Pulmonary artery endothelial cell (primary cell): ENCODE measurements at regions not wholly inside any gene's neighbourhood (a gene's known extent, or its start where the extent isn't known, plus 50 kb on each side); places are given as distances from the start of the nearest gene placed in this dataset.
A peak's percentile ranks its signal among the peaks of the same experiment; 100 is the strongest.
"Not testable (repeated sequence)": the region's sequence is repeated elsewhere in the genome, so short reads cannot be mapped to it uniquely, and the experiment has no call there.

Experiments
- DNase-seq: peaks from one replicate; pipeline ENCODE4 v3.0.0-alpha.2; 2011; ENCODE audit warnings: low read depth, low spot score

- DNase-seq: no peak
Observed at GRCh38 chr20:26134606-26135005, 438.0 kb upstream of the ZNF337 start.

GRCh38 chr20:26133794-26134193 lies 437.1 kb upstream of the ZNF337 start:
- DNase-seq: not testable (repeated sequence)

- not testable (repeated sequence) for DNase-seq
Observed at GRCh38 chr20:26120920-26121319, 424.3 kb upstream of the ZNF337 start.

GRCh38 chr20:26094498-26094897 lies 397.8 kb upstream of the ZNF337 start:
- not testable (repeated sequence) for DNase-seq

- DNase-seq: not testable (repeated sequence)
Observed at GRCh38 chr20:26091921-26092320, 395.3 kb upstream of the ZNF337 start.

- not testable (repeated sequence) for DNase-seq
Observed at GRCh38 chr20:26086195-26086594, 389.5 kb upstream of the ZNF337 start.

GRCh38 chr20:26073972-26074371 lies 377.3 kb upstream of the ZNF337 start:
- not testable (repeated sequence) for DNase-seq

- not testable (repeated sequence) for DNase-seq
Observed at GRCh38 chr20:26059324-26059723, 362.7 kb upstream of the ZNF337 start.

- not testable (repeated sequence) for DNase-seq
Observed at GRCh38 chr20:26058446-26058845, 361.8 kb upstream of the ZNF337 start.

GRCh38 chr20:26057135-26057752 lies 360.6 kb upstream of the ZNF337 start:
- DNase-seq: not testable (repeated sequence)

- DNase-seq: not testable (repeated sequence)
Observed at GRCh38 chr20:26025792-26026191, 329.1 kb upstream of the ZNF337 start.

GRCh38 chr20:26010942-26011276 lies 314.3 kb upstream of the ZNF337 start:
- not testable (repeated sequence) for DNase-seq

- not testable (repeated sequence) for DNase-seq
Observed at GRCh38 chr20:26010224-26010941, 313.7 kb upstream of the ZNF337 start.

GRCh38 chr20:26009402-26010223 lies 313.0 kb upstream of the ZNF337 start:
- peak; percentile 69 for DNase-seq

- DNase-seq: not testable (repeated sequence)
Observed at GRCh38 chr20:26008026-26008425, 311.4 kb upstream of the ZNF337 start.

- DNase-seq: not testable (repeated sequence)
Observed at GRCh38 chr20:26006164-26006563, 309.5 kb upstream of the ZNF337 start.

- DNase-seq: not testable (repeated sequence)
Observed at GRCh38 chr20:26003959-26004358, 307.3 kb upstream of the ZNF337 start.

- not testable (repeated sequence) for DNase-seq
Observed at GRCh38 chr20:25997367-25998038, 300.9 kb upstream of the ZNF337 start.

- no peak for DNase-seq
Observed at GRCh38 chr20:25992146-25992545, 295.5 kb upstream of the ZNF337 start.

GRCh38 chr20:25991756-25992130 lies 295.1 kb upstream of the ZNF337 start:
- DNase-seq: no peak

- no peak for DNase-seq
Observed at GRCh38 chr20:25991051-25991755, 294.6 kb upstream of the ZNF337 start.
